ENCODE measurements at regions not wholly inside any gene's neighbourhood (a gene's known extent, or its start where the extent isn't known, plus 50 kb on each side); places are given as distances from the start of the nearest gene placed in this dataset.

DNA sequence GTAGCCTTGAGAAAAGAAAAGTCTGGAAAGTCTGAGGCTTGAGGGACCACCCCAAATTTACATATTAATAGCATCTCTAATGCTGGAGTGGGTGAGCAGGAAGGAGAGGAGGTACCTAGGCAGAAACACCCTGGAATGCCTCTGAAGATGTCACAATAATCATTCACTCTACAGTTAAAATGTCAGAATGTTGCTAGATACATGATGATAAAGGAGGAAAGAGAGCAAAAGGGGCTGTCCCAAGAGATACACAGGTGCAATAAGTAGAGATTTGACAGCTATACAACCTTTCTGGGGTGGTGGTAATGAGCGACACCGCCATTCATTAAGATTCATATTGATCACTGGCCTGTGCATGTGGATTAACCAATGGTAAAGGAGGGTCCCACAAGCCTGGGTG lies 540.5 kb upstream of the FBXO33 start:
- Histone ChIP-seq H3K27me3 (replicated peaks; ENCODE audit: control insufficient read depth, insufficient read depth, low read length) (no peaks in the 10 kb centered on the region), H3K4me3 (replicated peaks; ENCODE audit: low read depth, low read length) (no peak overlapping the region), H3K36me3 (ENCODE audit: control insufficient read depth, insufficient read depth, low read length) (no peaks in the 10 kb centered on the region)

DNA sequence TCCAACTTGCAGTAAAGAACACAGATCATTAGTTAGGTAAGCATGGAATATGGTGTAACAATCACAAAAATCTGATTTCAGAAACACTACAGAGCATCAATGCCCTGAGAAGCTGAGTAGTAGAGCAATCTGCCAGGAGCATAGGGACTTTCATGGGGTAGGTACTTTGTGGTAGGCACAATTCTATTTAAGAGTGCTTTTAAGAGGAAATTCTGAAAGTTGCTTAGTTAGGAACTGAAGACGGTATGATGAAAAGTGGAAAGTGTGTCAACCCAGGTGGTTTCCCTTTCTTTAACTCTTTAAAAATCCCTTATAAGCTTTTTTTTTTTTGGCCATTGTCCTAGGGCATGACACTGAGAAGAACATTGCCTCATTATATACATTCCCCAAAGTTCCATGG lies 535.7 kb upstream of the FBXO33 start:
- Histone ChIP-seq H3K36me3 (ENCODE audit: control insufficient read depth, insufficient read depth, low read length) (no peaks in the 10 kb centered on the region), H3K4me3 (replicated peaks; ENCODE audit: low read depth, low read length) (no peak overlapping the region), H3K27me3 (replicated peaks; ENCODE audit: control insufficient read depth, insufficient read depth, low read length) (no peaks in the 10 kb centered on the region)
- TF ChIP-seq, protein P1, sequence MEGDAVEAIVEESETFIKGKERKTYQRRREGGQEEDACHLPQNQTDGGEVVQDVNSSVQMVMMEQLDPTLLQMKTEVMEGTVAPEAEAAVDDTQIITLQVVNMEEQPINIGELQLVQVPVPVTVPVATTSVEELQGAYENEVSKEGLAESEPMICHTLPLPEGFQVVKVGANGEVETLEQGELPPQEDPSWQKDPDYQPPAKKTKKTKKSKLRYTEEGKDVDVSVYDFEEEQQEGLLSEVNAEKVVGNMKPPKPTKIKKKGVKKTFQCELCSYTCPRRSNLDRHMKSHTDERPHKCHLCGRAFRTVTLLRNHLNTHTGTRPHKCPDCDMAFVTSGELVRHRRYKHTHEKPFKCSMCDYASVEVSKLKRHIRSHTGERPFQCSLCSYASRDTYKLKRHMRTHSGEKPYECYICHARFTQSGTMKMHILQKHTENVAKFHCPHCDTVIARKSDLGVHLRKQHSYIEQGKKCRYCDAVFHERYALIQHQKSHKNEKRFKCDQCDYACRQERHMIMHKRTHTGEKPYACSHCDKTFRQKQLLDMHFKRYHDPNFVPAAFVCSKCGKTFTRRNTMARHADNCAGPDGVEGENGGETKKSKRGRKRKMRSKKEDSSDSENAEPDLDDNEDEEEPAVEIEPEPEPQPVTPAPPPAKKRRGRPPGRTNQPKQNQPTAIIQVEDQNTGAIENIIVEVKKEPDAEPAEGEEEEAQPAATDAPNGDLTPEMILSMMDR (IDR thresholded peaks at IDR 0.05; ENCODE audit: insufficient read depth, low read length, poor library complexity, severe bottlenecking), result no peak
- no peak for DNase-seq (ENCODE audit: extremely low read depth, insufficient read length)

More for the DNA sequence above, 540.5 kb upstream of the FBXO33 start:
- no peak for DNase-seq (ENCODE audit: extremely low read depth, insufficient read length)
- TF ChIP-seq, protein P1 (IDR thresholded peaks at IDR 0.05; ENCODE audit: insufficient read depth, low read length, poor library complexity, severe bottlenecking), result no peak

DNA sequence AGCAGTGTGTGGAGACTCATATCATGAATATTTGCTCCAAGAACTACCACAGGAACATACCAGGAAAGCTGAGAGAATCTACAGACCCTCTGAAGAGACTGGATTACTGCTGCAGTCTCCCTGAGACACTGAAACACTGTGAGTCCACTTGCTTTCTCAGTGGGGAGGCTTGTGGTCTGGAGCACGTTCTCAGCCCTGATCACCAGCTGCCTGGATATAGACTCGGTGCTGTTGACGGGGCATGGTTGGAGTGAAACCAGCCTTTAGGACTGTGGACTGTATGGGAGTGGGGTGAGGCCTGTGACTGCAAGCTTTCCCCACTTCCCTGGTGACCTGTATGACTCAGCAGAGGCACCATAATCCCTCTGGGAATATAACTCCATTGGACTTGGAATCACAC lies 525.8 kb upstream of the FBXO33 start:
- TF ChIP-seq, protein P1 (IDR thresholded peaks at IDR 0.05; ENCODE audit: insufficient read depth, low read length, poor library complexity, severe bottlenecking), result no peak
- Histone ChIP-seq H3K27me3 (replicated peaks; ENCODE audit: control insufficient read depth, insufficient read depth, low read length) (no peaks in the 10 kb centered on the region), H3K36me3 (ENCODE audit: control insufficient read depth, insufficient read depth, low read length) (no peaks in the 10 kb centered on the region), H3K4me3 (replicated peaks; ENCODE audit: low read depth, low read length) (no peak overlapping the region)
- DNase-seq (ENCODE audit: extremely low read depth, insufficient read length), result no peak

DNA sequence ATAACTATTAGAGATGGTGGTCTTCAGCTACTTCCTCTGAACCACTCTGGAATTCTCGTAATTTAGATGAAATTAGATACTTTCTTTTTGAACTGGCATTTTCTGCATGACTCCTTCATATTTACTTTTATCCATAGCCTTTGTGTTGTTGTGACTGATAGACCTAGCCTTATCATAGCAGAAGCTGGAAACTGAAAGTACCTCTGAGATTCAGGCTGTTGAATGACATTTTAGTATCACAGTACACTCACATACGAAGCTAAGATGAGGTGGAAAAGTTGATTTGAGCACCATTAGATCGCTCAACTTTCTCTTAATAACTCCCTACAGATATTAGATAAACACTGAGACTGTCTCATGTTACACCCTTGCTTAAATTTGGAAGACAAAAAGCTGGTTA lies 525.1 kb upstream of the FBXO33 start:
- DNase-seq (ENCODE audit: extremely low read depth, insufficient read length), result no peak
- H3K36me3 ChIP-seq (ENCODE audit: control insufficient read depth, insufficient read depth, low read length), result no peaks in the 10 kb centered on the region
- H3K4me3 ChIP-seq (replicated peaks; ENCODE audit: low read depth, low read length), result no peak overlapping the region
- TF ChIP-seq, protein P1 (IDR thresholded peaks at IDR 0.05; ENCODE audit: insufficient read depth, low read length, poor library complexity, severe bottlenecking), result no peak
- H3K27me3 ChIP-seq (replicated peaks; ENCODE audit: control insufficient read depth, insufficient read depth, low read length), result no peaks in the 10 kb centered on the region

DNA sequence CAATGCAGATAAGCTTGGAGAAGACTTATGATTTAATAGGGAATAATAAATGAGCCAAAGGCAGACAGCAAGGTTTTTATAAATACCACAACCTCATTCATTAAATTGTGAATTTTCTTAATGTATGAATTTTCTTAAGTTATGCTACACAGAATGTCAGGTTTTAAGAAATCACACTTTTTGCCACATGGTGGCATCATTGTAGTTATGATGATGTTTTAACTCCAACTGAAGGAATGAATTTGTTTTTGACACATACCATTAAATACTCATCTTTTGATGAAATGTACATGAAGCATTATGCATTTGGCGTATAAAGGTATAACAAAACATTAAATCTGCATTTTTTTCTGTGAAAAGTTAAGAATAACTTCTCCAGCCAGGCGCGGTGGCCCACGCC lies 524.1 kb upstream of the FBXO33 start:
- H3K27me3 ChIP-seq (replicated peaks; ENCODE audit: control insufficient read depth, insufficient read depth, low read length), result no peaks in the 10 kb centered on the region
- no peaks in the 10 kb centered on the region for H3K36me3 ChIP-seq (ENCODE audit: control insufficient read depth, insufficient read depth, low read length)
- no peak overlapping the region for H3K4me3 ChIP-seq (replicated peaks; ENCODE audit: low read depth, low read length)
- TF ChIP-seq, protein P1 (IDR thresholded peaks at IDR 0.05; ENCODE audit: insufficient read depth, low read length, poor library complexity, severe bottlenecking), result no peak
- no peak for DNase-seq (ENCODE audit: extremely low read depth, insufficient read length)

DNA sequence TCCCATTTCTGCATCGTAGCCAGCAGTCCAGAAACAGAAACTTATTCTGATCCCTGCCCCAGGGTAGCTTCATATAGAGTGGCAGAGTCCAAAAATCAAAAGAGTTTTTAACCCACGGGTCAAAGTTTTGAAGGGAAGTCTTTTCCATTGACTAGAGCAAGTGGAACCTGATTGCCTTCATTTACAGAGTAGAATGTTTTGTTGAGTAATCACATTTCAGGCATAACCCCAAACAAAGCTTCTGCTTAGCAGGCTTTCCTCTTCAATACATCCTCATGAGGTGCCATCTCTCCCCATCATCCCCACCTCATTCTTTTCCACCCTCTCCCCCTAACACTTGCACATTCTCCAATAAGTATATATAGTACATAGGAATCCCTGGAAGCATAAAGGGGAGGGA lies 516.0 kb upstream of the FBXO33 start:
- H3K36me3 ChIP-seq (ENCODE audit: control insufficient read depth, insufficient read depth, low read length), result no peaks in the 10 kb centered on the region
- DNase-seq (ENCODE audit: extremely low read depth, insufficient read length), result no peak
- TF ChIP-seq, protein P1 (IDR thresholded peaks at IDR 0.05; ENCODE audit: insufficient read depth, low read length, poor library complexity, severe bottlenecking), result no peak
- no peak overlapping the region for H3K4me3 ChIP-seq (replicated peaks; ENCODE audit: low read depth, low read length)
- H3K27me3 ChIP-seq (replicated peaks; ENCODE audit: control insufficient read depth, insufficient read depth, low read length), result no peaks in the 10 kb centered on the region

Measured in GM06990 (cell line).